Fibroblast of pulmonary artery (primary cell): ENCODE measurements at regions not wholly inside any gene's neighbourhood (a gene's known extent, or its start where the extent isn't known, plus 50 kb on each side); places are given as distances from the start of the nearest gene placed in this dataset.

Experiments
- DNase-seq: peaks from one replicate; pipeline ENCODE4 v3.0.0-alpha.2; 2010; ENCODE audit warnings: low read depth
- H3K4me3 ChIP-seq: replicated peaks from 2 replicates; pipeline ENCODE4 v1.5.1; 2011; ENCODE audit warnings: low read depth, mild to moderate bottlenecking, control low read depth, low read length, moderate library complexity
- CTCF ChIP-seq: IDR thresholded peaks from 2 replicates; pipeline ENCODE4 v1.5.1; 2011; ENCODE audit warnings: mild to moderate bottlenecking, control low read depth, low read length, inconsistent platforms; ENCODE audit errors: missing control alignments

GRCh38 chr4:32037399-32037798 lies 1317.2 kb downstream of the PCDH7 start:
- TF ChIP-seq CTCF: no peak
- DNase-seq: no peak
- no peak overlapping the region for H3K4me3 ChIP-seq

GRCh38 chr4:32042486-32043247 lies 1322.5 kb downstream of the PCDH7 start:
- TF ChIP-seq CTCF: no peak
- no peak for DNase-seq
- no peak overlapping the region for H3K4me3 ChIP-seq

GRCh38 chr4:32043248-32043633 lies 1323.1 kb downstream of the PCDH7 start:
- no peak overlapping the region for H3K4me3 ChIP-seq
- DNase-seq: no peak
- no peak for TF ChIP-seq CTCF

GRCh38 chr4:32061916-32062315 lies 1341.7 kb downstream of the PCDH7 start:
- no peak overlapping the region for H3K4me3 ChIP-seq
- TF ChIP-seq CTCF: no peak
- no peak for DNase-seq

- H3K4me3 ChIP-seq: no peak overlapping the region
- no peak for TF ChIP-seq CTCF
- no peak for DNase-seq
Measured at GRCh38 chr4:32073542-32073941, 1353.4 kb downstream of the PCDH7 start.

GRCh38 chr4:32087211-32087610 lies 1367.0 kb downstream of the PCDH7 start:
- no peak for TF ChIP-seq CTCF
- DNase-seq: no peak
- no peak overlapping the region for H3K4me3 ChIP-seq

GRCh38 chr4:32094987-32095386 lies 1374.8 kb downstream of the PCDH7 start:
- no peak overlapping the region for H3K4me3 ChIP-seq
- DNase-seq: no peak
- TF ChIP-seq CTCF: no peak
